Fibroblast of lung (primary cell): ENCODE measurements at regions not wholly inside any gene's neighbourhood (a gene's known extent, or its start where the extent isn't known, plus 50 kb on each side); places are given as distances from the start of the nearest gene placed in this dataset.

Experiments used
- DNase-seq, 2 donors: peaks; one replicate each; pipeline versions ENCODE4 v3.0.0 to v3.0.0-alpha.2; 2010; ENCODE audit warnings: low read depth in 2 of 2
- H2AFZ ChIP-seq: 2 replicates; pipeline ENCODE4 v1.5.1; 2012; ENCODE audit warnings: low read length, control low read depth, inconsistent platforms
- H3K27ac ChIP-seq: 2 replicates; pipeline ENCODE4 v1.5.1; 2011; ENCODE audit warnings: low read length, control low read depth; ENCODE audit not compliant: insufficient read depth
- H3K27me3 ChIP-seq: 2 replicates; pipeline ENCODE4 v1.5.1; 2011; ENCODE audit warnings: mild to moderate bottlenecking, low read length; ENCODE audit not compliant: control insufficient read depth, insufficient read depth
- H3K36me3 ChIP-seq: 2 replicates; pipeline ENCODE4 v1.5.1; 2011; ENCODE audit warnings: low read length; ENCODE audit not compliant: control insufficient read depth, insufficient read depth
- H3K4me1 ChIP-seq: 2 replicates; pipeline ENCODE4 v1.5.1; 2011; ENCODE audit warnings: low read length; ENCODE audit not compliant: control insufficient read depth, insufficient read depth; ENCODE audit errors: extremely low read depth
- H3K4me2 ChIP-seq: 2 replicates; pipeline ENCODE4 v1.5.1; 2011; ENCODE audit warnings: low read length, control low read depth; ENCODE audit not compliant: insufficient read depth; ENCODE audit errors: extremely low read depth
- H3K4me3 ChIP-seq, 4 experiments: fragments of 200-600 bp in 1 of 4; sonication (generic) in 1 of 4; replicated peaks in 1 of 4; 2 replicates each; pipeline ENCODE4 v1.5.1; 2011 to 2016; ENCODE audit warnings: low read length in 4 of 4, low read depth in 3 of 4, mild to moderate bottlenecking in 3 of 4, control low read depth in 2 of 4, inconsistent platforms in 1 of 4, mixed read lengths in 1 of 4; ENCODE audit not compliant: insufficient read depth in 1 of 4; ENCODE audit errors: control extremely low read depth in 1 of 4
- H3K79me2 ChIP-seq: 2 replicates; pipeline ENCODE4 v1.5.1; 2012; ENCODE audit warnings: mild to moderate bottlenecking, low read length, inconsistent platforms; ENCODE audit not compliant: control insufficient read depth, insufficient read depth
- H3K9ac ChIP-seq: 2 replicates; pipeline ENCODE4 v1.5.1; 2011; ENCODE audit warnings: mild to moderate bottlenecking, low read length, control low read depth; ENCODE audit not compliant: insufficient read depth
- H3K9me3 ChIP-seq: 2 replicates; pipeline ENCODE4 v1.5.1; 2012; ENCODE audit warnings: low read depth, low read length; ENCODE audit not compliant: control insufficient read depth, insufficient read depth
- H4K20me1 ChIP-seq: 2 replicates; pipeline ENCODE4 v1.5.1; 2011; ENCODE audit warnings: low read length; ENCODE audit not compliant: control insufficient read depth, insufficient read depth; ENCODE audit errors: extremely low read depth
- EZH2 ChIP-seq: IDR thresholded peaks from 2 replicates; pipeline ENCODE4 v1.5.1; 2012; ENCODE audit warnings: low read length, control low read depth, mild to moderate bottlenecking; ENCODE audit errors: missing control alignments
- TF ChIP-seq, protein P1 (sequence below), 2 donors: IDR thresholded peaks in 1 of 2; conservative IDR thresholded peaks in 1 of 2; 1 replicate in 1 of 2; 2 replicates in 1 of 2; pipeline ENCODE4 v1.5.1; 2011 to 2012; ENCODE audit warnings: low read length in 2 of 2, control low read depth in 1 of 2, inconsistent platforms in 1 of 2, low read depth in 1 of 2, mild to moderate bottlenecking in 1 of 2

DNA sequence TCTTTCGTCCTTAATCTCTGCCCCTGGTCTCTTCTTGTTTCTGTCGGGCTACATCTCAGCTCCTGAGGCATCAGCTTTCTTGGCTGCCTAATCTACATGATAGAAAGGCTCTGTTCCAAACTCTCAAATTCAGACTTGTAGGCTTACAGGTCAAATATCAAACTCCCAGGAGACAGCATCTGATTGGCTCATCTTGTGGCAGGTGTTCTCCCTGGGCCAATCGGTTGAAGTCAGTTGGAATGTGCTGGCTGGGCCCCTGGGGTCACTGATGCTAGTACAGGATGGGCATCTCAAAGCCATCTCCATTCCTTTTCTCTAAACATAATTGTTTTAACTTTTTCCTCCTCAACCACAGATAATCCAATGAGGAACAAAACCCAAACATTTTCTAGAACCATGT is 198.7 kb downstream of the CNTN3 start:
- Histone ChIP-seq H3K27ac (no peak overlapping the region), H3K36me3 (no peaks in the 10 kb centered on the region), H3K4me3 (no peak overlapping the region), H3K9ac (no peak overlapping the region), H4K20me1 (no peaks in the 10 kb centered on the region), H3K4me1 (no peaks in the 10 kb centered on the region), H3K9me3 (no peaks in the 10 kb centered on the region), H2AFZ (no peak overlapping the region), H3K79me2 (no peaks in the 10 kb centered on the region), H3K27me3 (no peaks in the 10 kb centered on the region), H3K4me2 (no peak overlapping the region)
- no peak for TF ChIP-seq EZH2
- TF ChIP-seq, protein P1, sequence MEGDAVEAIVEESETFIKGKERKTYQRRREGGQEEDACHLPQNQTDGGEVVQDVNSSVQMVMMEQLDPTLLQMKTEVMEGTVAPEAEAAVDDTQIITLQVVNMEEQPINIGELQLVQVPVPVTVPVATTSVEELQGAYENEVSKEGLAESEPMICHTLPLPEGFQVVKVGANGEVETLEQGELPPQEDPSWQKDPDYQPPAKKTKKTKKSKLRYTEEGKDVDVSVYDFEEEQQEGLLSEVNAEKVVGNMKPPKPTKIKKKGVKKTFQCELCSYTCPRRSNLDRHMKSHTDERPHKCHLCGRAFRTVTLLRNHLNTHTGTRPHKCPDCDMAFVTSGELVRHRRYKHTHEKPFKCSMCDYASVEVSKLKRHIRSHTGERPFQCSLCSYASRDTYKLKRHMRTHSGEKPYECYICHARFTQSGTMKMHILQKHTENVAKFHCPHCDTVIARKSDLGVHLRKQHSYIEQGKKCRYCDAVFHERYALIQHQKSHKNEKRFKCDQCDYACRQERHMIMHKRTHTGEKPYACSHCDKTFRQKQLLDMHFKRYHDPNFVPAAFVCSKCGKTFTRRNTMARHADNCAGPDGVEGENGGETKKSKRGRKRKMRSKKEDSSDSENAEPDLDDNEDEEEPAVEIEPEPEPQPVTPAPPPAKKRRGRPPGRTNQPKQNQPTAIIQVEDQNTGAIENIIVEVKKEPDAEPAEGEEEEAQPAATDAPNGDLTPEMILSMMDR (conservative IDR thresholded peaks at IDR 0.05 in 1 of 2, IDR thresholded peaks at IDR 0.05 in 1 of 2; ENCODE audit: low read depth in 1 of 2, low read length in 2 of 2) = no peak
- DNase-seq = no peak

DNA sequence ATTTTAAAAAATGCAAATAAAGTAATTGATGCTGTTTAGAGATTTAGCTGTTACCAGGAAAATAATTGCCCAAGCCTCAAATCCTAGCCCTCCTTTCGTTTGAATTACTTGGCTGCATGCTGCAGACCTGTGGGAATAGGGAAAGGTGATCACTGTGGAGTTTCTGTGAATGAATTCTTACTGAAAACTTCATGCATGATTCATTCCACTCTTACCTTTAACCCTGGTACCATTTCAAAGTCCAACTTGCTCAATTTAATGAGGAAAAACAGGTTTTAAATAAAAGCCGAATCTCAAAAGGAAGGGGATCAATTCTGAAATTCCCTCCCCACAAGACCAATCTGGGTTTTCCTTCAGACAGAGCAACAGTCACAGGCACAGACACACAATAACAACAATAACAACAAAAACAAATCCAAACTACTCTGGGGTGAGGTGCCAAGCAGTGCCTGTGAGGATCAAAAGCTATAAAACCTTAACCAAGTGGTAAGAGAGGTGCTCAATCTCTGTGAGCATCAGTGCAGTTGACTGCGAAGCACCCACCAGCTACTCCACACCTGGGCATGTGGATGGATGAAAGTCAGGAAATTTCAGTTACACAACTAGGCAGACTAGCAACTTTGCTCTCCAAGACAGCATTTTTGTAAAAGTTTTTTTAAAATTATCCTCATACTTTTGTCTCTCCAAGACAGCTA is 200.8 kb downstream of the CNTN3 start:
- Histone ChIP-seq H3K9ac (no peak overlapping the region), H2AFZ (no peak overlapping the region), H3K79me2 (no peaks in the 10 kb centered on the region), H3K36me3 (no peaks in the 10 kb centered on the region), H3K27ac (no peak overlapping the region), H3K9me3 (no peaks in the 10 kb centered on the region), H3K4me2 (no peak overlapping the region), H3K4me1 (no peaks in the 10 kb centered on the region), H3K27me3 (no peaks in the 10 kb centered on the region), H4K20me1 (no peaks in the 10 kb centered on the region), H3K4me3 (no peak overlapping the region)
- no peak for TF ChIP-seq EZH2
- TF ChIP-seq, protein P1 (conservative IDR thresholded peaks at IDR 0.05 in 1 of 2, IDR thresholded peaks at IDR 0.05 in 1 of 2; ENCODE audit: low read depth in 1 of 2, low read length in 2 of 2) = no peak
- no peak for DNase-seq

- Histone ChIP-seq H3K79me2 (no peaks in the 10 kb centered on the region), H3K4me1 (no peaks in the 10 kb centered on the region), H3K36me3 (no peaks in the 10 kb centered on the region), H3K27ac (no peak overlapping the region), H3K27me3 (no peaks in the 10 kb centered on the region), H2AFZ (no peak overlapping the region), H3K9me3 (no peaks in the 10 kb centered on the region), H3K4me2 (no peak overlapping the region), H3K4me3 (no peak overlapping the region), H4K20me1 (no peaks in the 10 kb centered on the region), H3K9ac (no peak overlapping the region)
- TF ChIP-seq EZH2 = no peak
- TF ChIP-seq, protein P1 (conservative IDR thresholded peaks at IDR 0.05 in 1 of 2, IDR thresholded peaks at IDR 0.05 in 1 of 2; ENCODE audit: low read depth in 1 of 2, low read length in 2 of 2) = no peak
- no peak for DNase-seq
These were observed 204.1 kb downstream of the CNTN3 start for GRCh38 chr3:74410276-74410941.
